ENCODE measurements at regions not wholly inside any gene's neighbourhood (a gene's known extent, or its start where the extent isn't known, plus 50 kb on each side); places are given as distances from the start of the nearest gene placed in this dataset.

- Histone ChIP-seq H3K9me3 (no peaks in the 10 kb centered on the region), H3K27me3 (no peaks in the 10 kb centered on the region), H3K4me3 (no peak overlapping the region), H3K4me1 (no peaks in the 10 kb centered on the region), H3K27ac (no peak overlapping the region), H3K36me3 (no peaks in the 10 kb centered on the region)
- no peak for DNase-seq
- intact Hi-C loops (cut with DNase I) = no loop called here
- ATAC-seq = no peak
- TF ChIP-seq CTCF (IDR thresholded peaks at IDR 0.05) = no peak
- TF ChIP-seq POLR2A (IDR thresholded peaks at IDR 0.05) = no peak
- WGBS, 4 donors = 57 to 76% (median 69%) methylated on average over 2 of the region's 2 CpGs
These were observed 49.9 kb upstream of the TMEM26 start for GRCh38 chr10:61503051-61503450.

Data from heart left ventricle (tissue), 16 donors.